SK-N-MC (cell line): ENCODE measurements at regions not wholly inside any gene's neighbourhood (a gene's known extent, or its start where the extent isn't known, plus 50 kb on each side); places are given as distances from the start of the nearest gene placed in this dataset.
"Not testable (repeated sequence)": the region's sequence is repeated elsewhere in the genome, so short reads cannot be mapped to it uniquely, and the experiment has no call there.

Source experiments
- DNase-seq: peaks from one replicate; pipeline ENCODE4 v3.0.0-alpha.2; 2011; ENCODE audit warnings: low read depth, low spot score
- H3K27ac ChIP-seq: fragments of 200-600 bp; sonication (generic); 2 replicates; pipeline ENCODE4 v1.5.1; 2016; ENCODE audit warnings: mixed run types
- H3K36me3 ChIP-seq: fragments of 200-600 bp; sonication (generic); 2 replicates; pipeline ENCODE4 v1.6.1; 2017; ENCODE audit warnings: antibody characterized with exemption, low read length, mixed read lengths; ENCODE audit not compliant: insufficient read depth
- H3K4me3 ChIP-seq: fragments of 200-600 bp; sonication (generic); 2 replicates; pipeline ENCODE4 v1.5.1; 2016
- H3K9ac ChIP-seq: fragments of 200-600 bp; sonication (generic); 2 replicates; pipeline ENCODE4 v1.8.0; 2017; ENCODE audit warnings: mixed run types, mixed read lengths; ENCODE audit not compliant: insufficient read length
- H3K9me3 ChIP-seq: fragments of 200-600 bp; sonication (generic); 2 replicates; pipeline ENCODE4 v1.6.1; 2017; ENCODE audit warnings: low read depth, mild to moderate bottlenecking, antibody characterized with exemption, low read length, moderate library complexity, mixed read lengths
- EZH2 ChIP-seq: fragments of 200-600 bp; sonication (generic); IDR thresholded peaks from one replicate; pipeline ENCODE4 v1.6.1; 2017; ENCODE audit warnings: antibody characterized with exemption
- FOXP2 ChIP-seq: optimal IDR thresholded peaks from 2 replicates; pipeline ENCODE3; 2011; ENCODE audit warnings: mild to moderate bottlenecking, moderate library complexity; ENCODE audit not compliant: insufficient read depth; ENCODE audit errors: extremely low read length, control extremely low read depth
- POLR2AphosphoS5 ChIP-seq: IDR thresholded peaks from 2 replicates; pipeline ENCODE4 v1.6.1; 2012; ENCODE audit warnings: mild to moderate bottlenecking, low read depth, low read length, borderline replicate concordance

GRCh38 chr4:117014236-117014635 lies 71.1 kb downstream of the TRAM1L1 start:
- Histone ChIP-seq H3K27ac (no peak overlapping the region), H3K36me3 (no peaks in the 10 kb centered on the region), H3K9ac (no peak overlapping the region), H3K9me3 (no peaks in the 10 kb centered on the region), H3K4me3 (no peak overlapping the region)
- no peak for DNase-seq
- TF ChIP-seq FOXP2 (no peak), EZH2 (no peak), POLR2AphosphoS5 (no peak)

GRCh38 chr4:117010671-117011070 lies 74.7 kb downstream of the TRAM1L1 start:
- H3K27ac ChIP-seq = no peak overlapping the region
- no peaks in the 10 kb centered on the region for H3K36me3 ChIP-seq
- H3K4me3 ChIP-seq = no peak overlapping the region
- no peaks in the 10 kb centered on the region for H3K9me3 ChIP-seq
- TF ChIP-seq FOXP2 (no peak), POLR2AphosphoS5 (no peak), EZH2 (no peak)
- no peak overlapping the region for H3K9ac ChIP-seq
- DNase-seq = no peak

- DNase-seq = no peak
- Histone ChIP-seq H3K9ac (no peak overlapping the region), H3K9me3 (no peaks in the 10 kb centered on the region), H3K27ac (no peak overlapping the region), H3K4me3 (no peak overlapping the region), H3K36me3 (no peaks in the 10 kb centered on the region)
- no peak for TF ChIP-seq POLR2AphosphoS5
- TF ChIP-seq FOXP2 = no peak
- no peak for TF ChIP-seq EZH2
Measured at GRCh38 chr4:117001077-117001476, 84.3 kb downstream of the TRAM1L1 start.

GRCh38 chr4:116982656-116983055 lies 102.7 kb downstream of the TRAM1L1 start:
- no peak overlapping the region for H3K9ac ChIP-seq
- H3K36me3 ChIP-seq = no peaks in the 10 kb centered on the region
- DNase-seq = no peak
- H3K27ac ChIP-seq = no peak overlapping the region
- TF ChIP-seq POLR2AphosphoS5 (no peak), EZH2 (no peak), FOXP2 (no peak)
- H3K4me3 ChIP-seq = no peak overlapping the region
- no peaks in the 10 kb centered on the region for H3K9me3 ChIP-seq

- not testable (repeated sequence) for DNase-seq, H3K9me3 ChIP-seq, H3K27ac ChIP-seq
Measured at GRCh38 chr4:116980436-116980835, 104.9 kb downstream of the TRAM1L1 start.

GRCh38 chr4:116959045-116959444 lies 126.3 kb downstream of the TRAM1L1 start:
- Histone ChIP-seq H3K9me3 (no peaks in the 10 kb centered on the region), H3K9ac (no peak overlapping the region), H3K27ac (no peak overlapping the region), H3K36me3 (no peaks in the 10 kb centered on the region), H3K4me3 (no peak overlapping the region)
- no peak for DNase-seq
- TF ChIP-seq FOXP2 (no peak), POLR2AphosphoS5 (no peak), EZH2 (no peak)

More at GRCh38 chr4:116980436-116980835, 104.9 kb downstream of the TRAM1L1 start:
- H3K4me3 ChIP-seq, H3K9ac ChIP-seq, H3K36me3 ChIP-seq: not testable (repeated sequence)

- no peaks in the 10 kb centered on the region for H3K9me3 ChIP-seq
- H3K4me3 ChIP-seq = no peak overlapping the region
- H3K36me3 ChIP-seq = no peaks in the 10 kb centered on the region
- no peak overlapping the region for H3K9ac ChIP-seq
- no peak overlapping the region for H3K27ac ChIP-seq
- no peak for DNase-seq
- TF ChIP-seq POLR2AphosphoS5 = no peak
- TF ChIP-seq FOXP2 = no peak
- no peak for TF ChIP-seq EZH2
Measured at GRCh38 chr4:116953947-116954346, 131.4 kb downstream of the TRAM1L1 start.

GRCh38 chr4:116952530-116953136 lies 132.7 kb downstream of the TRAM1L1 start:
- no peak for DNase-seq
- H3K4me3 ChIP-seq = no peak overlapping the region
- no peak overlapping the region for H3K27ac ChIP-seq
- no peak overlapping the region for H3K9ac ChIP-seq
- no peaks in the 10 kb centered on the region for H3K9me3 ChIP-seq
- TF ChIP-seq POLR2AphosphoS5 = no peak
- no peak for TF ChIP-seq FOXP2
- no peak for TF ChIP-seq EZH2
- H3K36me3 ChIP-seq = no peaks in the 10 kb centered on the region

GRCh38 chr4:116949856-116950255 lies 135.5 kb downstream of the TRAM1L1 start:
- Histone ChIP-seq H3K9me3 (no peaks in the 10 kb centered on the region), H3K9ac (no peak overlapping the region), H3K36me3 (no peaks in the 10 kb centered on the region), H3K27ac (no peak overlapping the region), H3K4me3 (no peak overlapping the region)
- no peak for TF ChIP-seq POLR2AphosphoS5
- TF ChIP-seq FOXP2 = no peak
- TF ChIP-seq EZH2 = no peak
- DNase-seq = no peak
